ENCODE measurements at regions not wholly inside any gene's neighbourhood (a gene's known extent, or its start where the extent isn't known, plus 50 kb on each side); places are given as distances from the start of the nearest gene placed in this dataset.

GRCh38 chr18:45506951-45507350 lies 108.3 kb upstream of the SLC14A2 start:
- TF ChIP-seq MEF2A (IDR thresholded peaks at IDR 0.05; ENCODE audit: borderline replicate concordance, low read depth) (no peak), GABPA (IDR thresholded peaks at IDR 0.05; ENCODE audit: low read depth) (no peak), CTCF (IDR thresholded peaks at IDR 0.05) (no peak), POLR2AphosphoS5 (IDR thresholded peaks at IDR 0.05; ENCODE audit: low read depth, low read length) (no peak), EP300 (IDR thresholded peaks at IDR 0.05; ENCODE audit: borderline replicate concordance in 1 of 2, low read depth in 1 of 2, low read length in 1 of 2) (no peak), REST (IDR thresholded peaks at IDR 0.05; ENCODE audit: low read depth, low read length) (no peak), NFIC (IDR thresholded peaks at IDR 0.05; ENCODE audit: borderline replicate concordance) (no peak), YY1 (IDR thresholded peaks at IDR 0.05; ENCODE audit: low read depth) (no peak), EZH2phosphoT487 (IDR thresholded peaks at IDR 0.05; ENCODE audit: borderline replicate concordance, low read depth) (no peak), RAD21 (IDR thresholded peaks at IDR 0.05; ENCODE audit: low read length) (no peak), ZBTB33 (IDR thresholded peaks at IDR 0.05; ENCODE audit: borderline replicate concordance, low read depth) (no peak)

All from SK-N-SH (cell line).